B cell (primary cell): ENCODE measurements at regions not wholly inside any gene's neighbourhood (a gene's known extent, or its start where the extent isn't known, plus 50 kb on each side); places are given as distances from the start of the nearest gene placed in this dataset.

Source experiments
- ATAC-seq: fragments of 200-7000 bp; cut with Tn5 transposase; one replicate; pipeline ENCODE4 v1.10.0; 2021; ENCODE audit warnings: low read depth, mild to moderate bottlenecking, moderate number of reproducible peaks, moderate library complexity
- CTCF ChIA-PET: fragments of 350-600 bp; sonication (Branson Sonifier 250); formaldehyde crosslinking; loops from one replicate; lab custom pipeline; 2021; ENCODE audit warnings: antibody characterized with exemption, inconsistent platforms; lab: Charles Lee
- POLR2A ChIA-PET: fragments of 350-600 bp; sonication (Branson Sonifier 250); formaldehyde crosslinking; loops from one replicate; lab custom pipeline; 2021; ENCODE audit warnings: antibody characterized with exemption; lab: Charles Lee
- DNase-seq: peaks from one replicate; pipeline ENCODE4 v3.0.0; 2013
- H2AFZ ChIP-seq: 2 replicates; pipeline ENCODE4 v1.6.1; 2012; ENCODE audit warnings: mild to moderate bottlenecking, low read depth, low read length; ENCODE audit not compliant: insufficient read depth, poor library complexity, severe bottlenecking
- H3K27ac ChIP-seq, 2 donors: 1 replicate in 1 of 2; 2 replicates in 1 of 2; pipeline ENCODE4 v1.5.1; 2012 to 2013; ENCODE audit warnings: low read length in 2 of 2, mild to moderate bottlenecking in 2 of 2, moderate library complexity in 1 of 2
- H3K27me3 ChIP-seq, 4 experiments: fragments of 200-600 bp in 1 of 4; sonication (generic) in 1 of 4; replicated peaks in 1 of 4; 1 replicate in 2 of 4; 2 replicates in 2 of 4; pipeline versions ENCODE4 v1.6.1 to v1.7.0; 2013 to 2016; ENCODE audit warnings: low read length in 3 of 4, mild to moderate bottlenecking in 2 of 4, mixed read lengths in 1 of 4, moderate library complexity in 1 of 4; ENCODE audit not compliant: insufficient read depth in 4 of 4, control insufficient read depth in 3 of 4; ENCODE audit errors: control extremely low read depth in 1 of 4
- H3K36me3 ChIP-seq, 2 experiments: replicated peaks in 1 of 2; 1 replicate in 1 of 2; 2 replicates in 1 of 2; pipeline versions ENCODE4 v1.6.1 to v1.7.1; 2013; ENCODE audit warnings: low read length in 1 of 2; ENCODE audit not compliant: insufficient read depth in 2 of 2, control insufficient read depth in 1 of 2; ENCODE audit errors: control extremely low read depth in 1 of 2, extremely low read depth in 1 of 2
- H3K4me1 ChIP-seq, 2 donors: fragments of 200-600 bp in 1 of 2; sonication (generic) in 1 of 2; 1 replicate in 1 of 2; 2 replicates in 1 of 2; pipeline versions ENCODE4 v1.5.1 to v1.6.1; 2013 to 2017; ENCODE audit warnings: low read length in 2 of 2; ENCODE audit not compliant: control insufficient read depth in 2 of 2, insufficient read depth in 2 of 2
- H3K4me2 ChIP-seq: replicated peaks from 2 replicates; pipeline ENCODE3; 2012; ENCODE audit warnings: mild to moderate bottlenecking, low read depth, low read length; ENCODE audit not compliant: poor library complexity, severe bottlenecking
- H3K4me3 ChIP-seq, 5 experiments: fragments of 200-600 bp in 1 of 5; sonication (generic) in 1 of 5; 1 replicate in 3 of 5; 2 replicates in 2 of 5; pipeline versions ENCODE4 v1.5.1 to v1.7.0; 2011 to 2016; ENCODE audit warnings: low read length in 4 of 5, mild to moderate bottlenecking in 4 of 5, low read depth in 2 of 5, control low read depth in 1 of 5, moderate library complexity in 1 of 5; ENCODE audit not compliant: insufficient read depth in 1 of 5; ENCODE audit errors: control extremely low read depth in 1 of 5, extremely low read depth in 1 of 5
- H3K79me2 ChIP-seq: fragments of 200-600 bp; sonication (generic); one replicate; pipeline ENCODE4 v1.6.0; 2016; ENCODE audit warnings: low read length; ENCODE audit not compliant: control insufficient read depth, insufficient read depth
- H3K9ac ChIP-seq: fragments of 200-600 bp; sonication (generic); 2 replicates; pipeline ENCODE4 v1.6.1; 2017; ENCODE audit warnings: mild to moderate bottlenecking, low read length, moderate library complexity
- H3K9me3 ChIP-seq, 3 donors: one replicate each; pipeline versions ENCODE4 v1.6.1 to v1.7.1; 2013; ENCODE audit warnings: low read length in 2 of 3; ENCODE audit not compliant: control insufficient read depth in 2 of 3, insufficient read depth in 1 of 3; ENCODE audit errors: control extremely low read depth in 1 of 3
- H4K20me1 ChIP-seq: 2 replicates; pipeline ENCODE4 v1.6.0; 2012; ENCODE audit warnings: mild to moderate bottlenecking, low read length; ENCODE audit not compliant: insufficient read depth, control insufficient read depth, poor library complexity, severe bottlenecking
- H3K27ac Mint-ChIP-seq: one replicate; pipeline ENCODE4 v1.8.0; 2021; ENCODE audit warnings: mixed read lengths
- H3K27me3 Mint-ChIP-seq: one replicate; pipeline ENCODE4 v1.8.0; 2021; ENCODE audit warnings: mixed read lengths
- H3K4me1 Mint-ChIP-seq: one replicate; pipeline ENCODE4 v1.8.0; 2021; ENCODE audit warnings: mixed read lengths
- H3K4me3 Mint-ChIP-seq: one replicate; pipeline ENCODE4 v1.8.0; 2021; ENCODE audit warnings: mixed read lengths
- H3K9me3 Mint-ChIP-seq: one replicate; pipeline ENCODE4 v1.8.0; 2022; ENCODE audit warnings: mixed read lengths; ENCODE audit not compliant: insufficient read depth
- EZH2 ChIP-seq: IDR thresholded peaks from 2 replicates; pipeline ENCODE4 v1.6.1; 2012; ENCODE audit warnings: borderline replicate concordance, low read depth, mild to moderate bottlenecking, moderate library complexity, low read length; ENCODE audit not compliant: insufficient read depth, poor library complexity, severe bottlenecking
- WGBS: methylation state at CpG from one replicate; pipeline ENCODE4 v1.1.5; 2013; ENCODE audit warnings: missing lambda C conversion rate; ENCODE audit not compliant: insufficient coverage; 5-methylcytosine and 5-hydroxymethylcytosine counted together
- intact Hi-C: fragments of 100-400 bp; cut with micrococcal nuclease; formaldehyde crosslinking; loops from one replicate; pipeline ENCODE4 v1.10.0; 2022
- TF ChIP-seq, protein P1 (sequence below): fragments of 200-600 bp; IDR thresholded peaks from one replicate; pipeline ENCODE4 v1.8.0; 2022; ENCODE audit warnings: antibody characterized with exemption, mild to moderate bottlenecking

DNA sequence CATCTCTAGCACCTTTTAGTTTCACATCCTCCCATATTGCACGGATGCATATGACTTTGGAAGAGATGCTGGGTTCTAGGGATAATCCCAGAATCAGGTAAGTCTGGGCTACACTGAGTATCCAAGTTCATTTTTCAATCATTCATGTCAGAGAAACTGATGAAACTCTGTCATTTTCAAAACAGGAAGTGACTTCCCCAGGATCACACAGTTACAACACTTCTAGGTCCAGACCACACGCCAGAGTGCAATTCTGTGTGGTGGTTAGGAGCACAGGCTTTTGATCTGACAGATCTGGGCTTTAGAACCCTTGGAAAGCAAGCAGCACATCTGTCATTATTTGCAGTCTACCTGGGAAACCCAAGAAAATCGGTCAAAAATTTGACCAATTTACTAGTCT lies 52.1 kb upstream of the CDKN2AIP start:
- DNase-seq (no peak), ATAC-seq (no peak)
- H3K9me3 Mint-ChIP-seq = no peaks in the 10 kb centered on the region
- ChIA-PET CTCF (no interaction called here), POLR2A (no interaction called here)
- peaks cover 8% of the 10 kb centered on the region for H3K4me1 Mint-ChIP-seq
- peaks cover 36% of the 10 kb centered on the region for H3K27me3 Mint-ChIP-seq
- 60% methylated on average over 1 of the region's 3 CpGs for WGBS
- H4K20me1 ChIP-seq = no peaks in the 10 kb centered on the region
- H3K9ac ChIP-seq = no peak overlapping the region
- no peaks in the 10 kb centered on the region for H3K9me3 ChIP-seq
- H3K36me3 ChIP-seq = no peaks in the 10 kb centered on the region
- intact Hi-C loops = no loop called here
- H3K4me3 Mint-ChIP-seq = no peak overlapping the region
- no peak overlapping the region for H3K4me2 ChIP-seq
- no peak overlapping the region for H2AFZ ChIP-seq
- H3K79me2 ChIP-seq = no peaks in the 10 kb centered on the region
- no peak overlapping the region for H3K4me3 ChIP-seq
- no peak overlapping the region for H3K27ac ChIP-seq
- peaks cover 6 to 7% of the 10 kb centered on the region in 2 donors for H3K4me1 ChIP-seq
- H3K27ac Mint-ChIP-seq = no peak overlapping the region
- peaks cover 0 to 6% (median 2%) of the 10 kb centered on the region in 4 experiments for H3K27me3 ChIP-seq
- no peak for TF ChIP-seq EZH2
- TF ChIP-seq, protein P1, sequence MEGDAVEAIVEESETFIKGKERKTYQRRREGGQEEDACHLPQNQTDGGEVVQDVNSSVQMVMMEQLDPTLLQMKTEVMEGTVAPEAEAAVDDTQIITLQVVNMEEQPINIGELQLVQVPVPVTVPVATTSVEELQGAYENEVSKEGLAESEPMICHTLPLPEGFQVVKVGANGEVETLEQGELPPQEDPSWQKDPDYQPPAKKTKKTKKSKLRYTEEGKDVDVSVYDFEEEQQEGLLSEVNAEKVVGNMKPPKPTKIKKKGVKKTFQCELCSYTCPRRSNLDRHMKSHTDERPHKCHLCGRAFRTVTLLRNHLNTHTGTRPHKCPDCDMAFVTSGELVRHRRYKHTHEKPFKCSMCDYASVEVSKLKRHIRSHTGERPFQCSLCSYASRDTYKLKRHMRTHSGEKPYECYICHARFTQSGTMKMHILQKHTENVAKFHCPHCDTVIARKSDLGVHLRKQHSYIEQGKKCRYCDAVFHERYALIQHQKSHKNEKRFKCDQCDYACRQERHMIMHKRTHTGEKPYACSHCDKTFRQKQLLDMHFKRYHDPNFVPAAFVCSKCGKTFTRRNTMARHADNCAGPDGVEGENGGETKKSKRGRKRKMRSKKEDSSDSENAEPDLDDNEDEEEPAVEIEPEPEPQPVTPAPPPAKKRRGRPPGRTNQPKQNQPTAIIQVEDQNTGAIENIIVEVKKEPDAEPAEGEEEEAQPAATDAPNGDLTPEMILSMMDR = no peak

DNA sequence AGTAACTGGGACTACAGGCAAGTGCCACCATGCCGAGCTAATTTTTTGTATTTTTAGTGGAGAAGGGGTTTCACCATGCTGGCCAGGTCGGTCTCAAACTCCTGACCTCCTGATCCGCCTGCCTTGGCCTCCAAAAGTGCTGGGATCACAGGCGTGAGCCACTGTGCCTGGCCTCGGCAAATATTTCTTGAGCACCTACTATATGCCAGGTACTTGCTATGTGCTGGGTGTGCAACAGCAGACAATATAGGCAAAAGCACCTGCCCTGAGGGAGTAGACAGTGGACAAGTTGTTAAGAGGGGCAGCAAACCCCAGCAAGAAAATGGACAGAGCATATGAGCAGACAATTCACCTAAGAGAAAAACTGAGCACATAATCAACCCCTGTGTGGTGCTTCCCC lies 51.0 kb upstream of the CDKN2AIP start:
- DNase-seq (no peak), ATAC-seq (no peak)
- H3K9ac ChIP-seq = no peak overlapping the region
- H2AFZ ChIP-seq = no peak overlapping the region
- WGBS = 97% methylated on average over 5 of the region's 5 CpGs
- no peak overlapping the region for H3K4me2 ChIP-seq
- TF ChIP-seq, protein P1 = no peak
- TF ChIP-seq EZH2 = no peak
- H3K27me3 ChIP-seq = peaks cover 0 to 4% (median 1%) of the 10 kb centered on the region in 4 experiments
- H3K27ac Mint-ChIP-seq = no peak overlapping the region
- ChIA-PET POLR2A (no interaction called here), CTCF (no interaction called here)
- H3K27me3 Mint-ChIP-seq = peaks cover 28% of the 10 kb centered on the region
- H3K36me3 ChIP-seq = no peaks in the 10 kb centered on the region
- no peak overlapping the region for H3K4me3 Mint-ChIP-seq
- peaks cover 0 to 1% (median 0%) of the 10 kb centered on the region in 3 donors for H3K9me3 ChIP-seq
- no peaks in the 10 kb centered on the region for H4K20me1 ChIP-seq
- H3K4me3 ChIP-seq = no peak overlapping the region
- H3K4me1 ChIP-seq = peaks cover 6 to 14% of the 10 kb centered on the region in 2 donors
- peaks cover 13% of the 10 kb centered on the region for H3K4me1 Mint-ChIP-seq
- H3K79me2 ChIP-seq = no peaks in the 10 kb centered on the region
- no peak overlapping the region for H3K27ac ChIP-seq
- H3K9me3 Mint-ChIP-seq = no peaks in the 10 kb centered on the region
- intact Hi-C loops = no loop called here
